ENCODE measurements at regions not wholly inside any gene's neighbourhood (a gene's known extent, or its start where the extent isn't known, plus 50 kb on each side); places are given as distances from the start of the nearest gene placed in this dataset.

DNA sequence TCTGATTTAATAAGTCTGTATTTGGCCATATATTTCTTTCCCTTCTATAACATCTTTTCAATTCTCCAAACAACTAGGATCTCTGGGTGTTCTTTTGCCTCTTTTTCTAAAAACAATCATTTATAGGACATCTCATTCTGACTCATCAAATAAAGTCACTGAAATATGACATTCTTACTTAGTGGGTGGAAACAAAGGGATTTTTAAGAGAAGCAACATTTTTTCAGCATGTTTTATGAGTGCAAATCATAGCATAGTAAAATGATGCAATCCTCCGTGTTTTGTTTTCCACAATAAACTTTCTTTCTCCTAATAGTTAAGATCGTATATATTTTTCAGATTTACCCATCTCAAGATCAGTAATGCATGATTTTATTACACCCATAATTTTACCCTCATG lies 179.8 kb downstream of the SPCS3 start:
- FAIRE-seq, result no peak
- DNase-seq (ENCODE audit: low spot score in 2 of 2), result no peak

DNA sequence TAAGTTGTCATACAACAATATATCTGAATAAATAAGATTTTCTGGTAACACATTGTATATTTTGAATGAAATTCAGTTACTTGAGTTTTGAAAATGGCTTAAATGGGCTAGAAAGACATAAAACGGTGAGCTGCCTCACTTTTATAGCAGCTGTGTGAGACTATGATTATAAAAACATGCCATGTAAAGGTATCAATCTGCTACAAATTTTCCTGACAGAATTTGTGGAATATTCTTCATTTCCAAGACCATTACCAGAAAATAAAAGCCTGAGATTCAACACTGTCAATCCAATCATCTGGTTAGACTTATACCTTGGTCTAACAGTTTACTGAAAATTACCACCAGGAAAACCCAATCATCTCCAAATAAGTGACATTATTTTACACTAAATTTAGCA lies 181.1 kb downstream of the SPCS3 start:
- no peak for FAIRE-seq
- no peak for DNase-seq (ENCODE audit: low spot score in 2 of 2)

- no peak for DNase-seq (ENCODE audit: low spot score in 2 of 2)
Observed at GRCh38 chr4:176504118-176504517, 184.4 kb downstream of the SPCS3 start.

GRCh38 chr4:176507845-176508533 lies 188.2 kb downstream of the SPCS3 start:
- DNase-seq (ENCODE audit: low spot score in 2 of 2), result no peak
- FAIRE-seq, result no peak

More at GRCh38 chr4:176504118-176504517, 184.4 kb downstream of the SPCS3 start:
- no peak for FAIRE-seq

GRCh38 chr4:176508780-176509331 lies 189.1 kb downstream of the SPCS3 start:
- FAIRE-seq (no peak), DNase-seq (ENCODE audit: low spot score in 2 of 2) (no peak)

- DNase-seq (ENCODE audit: low spot score in 2 of 2) (no peak), FAIRE-seq (no peak)
Observed at GRCh38 chr4:176525576-176525975, 205.8 kb downstream of the SPCS3 start.

DNA sequence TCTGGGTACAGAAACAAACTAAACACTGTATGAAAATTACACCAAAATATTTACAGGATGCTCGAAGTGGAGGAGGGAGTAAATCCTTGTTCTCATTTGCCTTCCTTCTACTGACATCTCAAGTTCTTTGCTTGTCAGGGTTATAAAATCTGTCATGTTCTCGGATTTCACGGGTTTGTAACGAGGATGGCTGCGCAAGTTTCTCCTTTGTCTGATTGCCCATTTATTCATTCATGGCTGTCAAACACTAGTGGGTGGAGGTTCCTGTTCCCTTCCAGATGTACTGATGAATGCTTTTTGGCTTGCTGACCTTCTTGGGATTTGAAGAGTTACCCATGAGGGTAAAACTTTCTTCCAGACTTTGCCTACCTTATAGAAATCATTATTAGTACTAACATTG lies 206.9 kb downstream of the SPCS3 start:
- no peak for FAIRE-seq
- no peak for DNase-seq (ENCODE audit: low spot score in 2 of 2)

- DNase-seq (ENCODE audit: low spot score in 2 of 2), result no peak
- FAIRE-seq, result no peak
Observed at GRCh38 chr4:176529574-176529973, 209.8 kb downstream of the SPCS3 start.

GRCh38 chr4:176533159-176533558 lies 213.4 kb downstream of the SPCS3 start:
- DNase-seq (ENCODE audit: low spot score in 2 of 2) (no peak), FAIRE-seq (no peak)

DNA sequence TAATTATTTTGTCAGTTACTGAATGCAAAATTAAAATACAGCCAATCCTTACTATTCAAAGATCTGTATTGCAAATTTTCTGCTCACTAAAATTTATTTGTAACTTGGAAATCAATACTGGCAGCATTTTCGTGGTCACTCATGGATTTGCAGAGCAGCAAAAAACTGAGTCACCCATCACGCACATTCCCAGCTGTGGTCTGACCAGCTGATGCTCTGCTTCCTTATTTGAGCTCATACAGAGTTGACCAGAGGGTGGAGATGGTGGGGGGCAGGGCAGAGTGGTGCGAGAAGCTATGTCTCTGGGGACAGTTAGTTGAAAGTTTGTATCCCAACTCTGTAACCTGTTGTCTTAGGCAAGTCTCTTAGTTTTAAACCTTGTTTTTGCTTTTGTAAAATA lies 214.8 kb downstream of the SPCS3 start:
- no peak for FAIRE-seq
- DNase-seq (ENCODE audit: low spot score in 2 of 2), result no peak

GRCh38 chr4:176538217-176538925 lies 218.6 kb downstream of the SPCS3 start:
- FAIRE-seq, result no peak
- DNase-seq (ENCODE audit: low spot score in 2 of 2), result no peak

GRCh38 chr4:176539091-176539784 lies 219.5 kb downstream of the SPCS3 start:
- DNase-seq (ENCODE audit: low spot score in 2 of 2) (no peak), FAIRE-seq (no peak)

DNA sequence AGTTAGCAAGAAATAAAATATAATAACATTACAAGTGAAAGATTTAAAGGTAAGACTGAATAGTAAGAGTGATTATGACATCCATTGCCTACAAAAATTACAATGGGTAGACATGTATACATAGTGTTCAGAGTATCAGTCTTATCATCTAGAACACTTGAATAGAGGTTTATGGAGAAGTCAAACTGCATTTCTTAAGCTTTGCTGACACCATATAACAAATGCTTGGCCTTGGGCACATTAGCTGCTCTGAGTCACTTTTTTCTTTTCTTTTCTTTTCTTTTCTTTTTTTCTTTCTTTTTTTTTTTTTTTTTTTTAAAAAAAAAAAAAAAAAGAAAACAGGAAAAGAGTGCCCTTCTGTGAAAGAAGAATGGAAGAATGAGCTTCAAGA lies 220.0 kb downstream of the SPCS3 start:
- no peak for FAIRE-seq
- DNase-seq (ENCODE audit: low spot score in 2 of 2), result no peak

- FAIRE-seq (no peak), DNase-seq (ENCODE audit: low spot score in 2 of 2) (no peak)
Observed at GRCh38 chr4:176540814-176541213, 221.0 kb downstream of the SPCS3 start.

- DNase-seq (ENCODE audit: low spot score in 2 of 2), result no peak
- no peak for FAIRE-seq
Observed at GRCh38 chr4:176545872-176546271, 226.1 kb downstream of the SPCS3 start.

DNA sequence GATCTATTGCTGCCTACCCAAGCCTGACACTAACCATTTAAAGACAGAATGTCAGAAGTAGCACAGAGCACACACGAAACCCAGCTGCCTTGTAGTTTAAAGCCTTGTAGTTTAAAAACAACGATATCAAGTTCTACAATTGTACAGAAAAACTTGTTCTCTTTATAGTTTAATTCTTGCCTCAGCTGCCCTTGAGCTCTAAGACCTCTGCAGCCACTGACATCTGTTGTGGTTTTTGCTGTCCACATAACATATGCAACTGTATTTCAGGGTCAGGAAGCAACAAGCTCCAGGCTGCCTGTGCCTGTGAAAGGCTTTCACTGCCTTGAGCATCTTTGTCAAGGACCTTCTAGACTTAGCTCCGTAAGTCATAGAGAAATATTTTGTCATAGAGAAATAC lies 227.2 kb downstream of the SPCS3 start:
- no peak for DNase-seq (ENCODE audit: low spot score in 2 of 2)
- no peak for FAIRE-seq

GRCh38 chr4:176548571-176548970 lies 228.8 kb downstream of the SPCS3 start:
- FAIRE-seq (no peak), DNase-seq (ENCODE audit: low spot score in 2 of 2) (no peak)

DNA sequence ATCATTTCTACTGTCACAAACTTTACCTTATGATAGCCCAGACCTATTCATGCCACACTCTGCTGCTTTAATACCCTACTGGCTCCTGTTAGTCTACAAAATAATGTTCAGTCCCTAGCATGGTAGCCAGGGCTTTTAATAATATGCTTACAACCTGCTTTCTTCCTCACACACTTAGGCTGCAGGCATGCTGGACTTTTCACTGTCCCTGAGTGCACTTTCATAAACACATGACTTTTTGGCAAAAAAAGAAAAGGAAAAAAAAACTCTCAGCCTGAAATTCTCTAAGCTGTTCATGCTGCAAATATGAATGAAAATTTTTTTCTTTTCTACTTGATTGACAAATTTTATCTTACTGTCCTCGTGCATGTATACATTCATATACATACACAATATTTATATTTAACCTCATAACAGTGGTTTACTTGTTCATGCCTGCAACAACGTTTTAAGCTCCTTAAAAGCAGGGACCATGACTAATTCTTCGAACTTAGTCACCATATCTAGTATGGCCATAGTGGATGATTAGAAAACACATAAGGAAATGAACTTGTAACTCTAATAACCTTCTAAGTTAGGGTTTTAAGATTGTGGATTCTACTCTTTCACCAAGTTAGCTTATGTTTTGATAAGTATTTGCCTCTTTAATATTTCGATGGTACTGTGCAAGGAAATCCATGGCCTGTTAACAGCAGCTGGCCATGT lies 229.5 kb downstream of the SPCS3 start:
- DNase-seq (ENCODE audit: low spot score in 2 of 2), result no peak
- no peak for FAIRE-seq

- DNase-seq (ENCODE audit: low spot score in 2 of 2) (no peak), FAIRE-seq (no peak)
Observed at GRCh38 chr4:176558661-176559060, 234.1 kb downstream of the VEGFC start.

DNA sequence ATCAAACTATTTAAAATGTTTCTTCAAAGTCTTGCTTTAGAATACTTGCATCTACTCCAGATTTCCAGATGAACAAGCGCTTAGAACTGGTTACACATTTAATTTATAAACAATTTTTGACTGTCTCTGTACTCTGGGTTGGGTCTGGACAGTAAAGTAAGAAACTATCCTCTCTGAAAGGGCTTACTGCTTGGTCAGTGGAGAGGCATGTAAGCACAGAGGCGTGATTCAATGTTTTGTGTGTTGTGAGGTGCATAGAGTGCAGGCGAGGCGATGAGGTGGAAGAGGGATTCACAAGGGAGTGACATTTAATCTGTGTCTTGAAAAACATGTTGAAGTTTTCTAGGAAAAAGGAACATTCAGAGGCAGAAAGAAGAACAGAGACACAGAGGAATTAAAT lies 231.4 kb downstream of the VEGFC start:
- FAIRE-seq (no peak), DNase-seq (ENCODE audit: low spot score in 2 of 2) (no peak)

DNA sequence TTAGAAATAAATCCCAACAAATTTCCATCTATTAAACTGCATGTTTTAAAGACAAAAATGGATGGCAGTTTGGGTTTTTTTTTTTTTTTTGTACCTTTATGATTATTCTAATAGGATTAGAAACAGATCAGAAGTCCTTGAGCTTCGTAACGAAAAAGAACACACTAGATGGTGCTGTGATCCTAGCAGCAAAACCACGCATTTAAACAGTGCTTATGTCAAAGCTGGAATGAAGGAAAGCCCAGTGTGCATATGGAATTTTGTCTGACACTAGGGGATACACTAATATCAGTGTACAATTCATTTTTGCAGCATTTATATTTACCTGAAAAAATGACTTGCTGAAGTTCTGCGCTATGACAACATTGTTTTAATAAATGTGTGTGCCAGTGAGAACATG lies 229.1 kb downstream of the VEGFC start:
- FAIRE-seq, result no peak

More for the DNA sequence above, 229.1 kb downstream of the VEGFC start:
- no peak for DNase-seq (ENCODE audit: low spot score in 2 of 2)
